OCI-LY7 (cell line): ENCODE measurements at regions not wholly inside any gene's neighbourhood (a gene's known extent, or its start where the extent isn't known, plus 50 kb on each side); places are given as distances from the start of the nearest gene placed in this dataset.

Experiments used
- BruUV-seq: library from RNA; stranded (reverse); fragments of 400-500 nt; replicated peaks from 2 replicates; lab custom pipeline; 2021; lab: Mats Ljungman, UMichigan
- CTCF ChIA-PET: fragments of 300-600 bp; sonication (Branson Sonifier 250); formaldehyde crosslinking; loops from one replicate; lab custom pipeline; 2022; ENCODE audit warnings: antibody characterized with exemption; ENCODE audit not compliant: unreplicated experiment; lab: Charles Lee
- POLR2A ChIA-PET: fragments of 300-600 bp; sonication (Branson Sonifier 250); formaldehyde crosslinking; loops from one replicate; lab custom pipeline; 2022; ENCODE audit warnings: antibody characterized with exemption; lab: Charles Lee
- DNase-seq: peaks from one replicate; pipeline ENCODE4 v3.0.0-alpha.2; 2015; ENCODE audit warnings: low spot score
- H2AFZ ChIP-seq: fragments of 200-600 bp; sonication (generic), shearing (Covaris generic); 2 replicates; pipeline ENCODE4 v1.6.1; 2014; ENCODE audit warnings: mild to moderate bottlenecking, antibody characterized with exemption, low read length, moderate library complexity
- H3K27ac ChIP-seq: fragments of 200-600 bp; sonication (generic); 2 replicates; pipeline ENCODE4 v1.5.1; 2014; ENCODE audit warnings: mixed run types, low read depth, mild to moderate bottlenecking, moderate library complexity, low read length, inconsistent platforms; ENCODE audit not compliant: poor library complexity, severe bottlenecking
- H3K36me3 ChIP-seq: fragments of 200-600 bp; sonication (generic); 2 replicates; pipeline ENCODE4 v1.6.1; 2014; ENCODE audit warnings: mild to moderate bottlenecking, antibody characterized with exemption, low read length, moderate library complexity, mixed read lengths; ENCODE audit not compliant: insufficient read depth
- H3K4me1 ChIP-seq: fragments of 200-600 bp; sonication (generic); 2 replicates; pipeline ENCODE4 v1.5.1; 2014; ENCODE audit warnings: mild to moderate bottlenecking, low read length; ENCODE audit not compliant: insufficient read depth, poor library complexity, severe bottlenecking
- H3K4me2 ChIP-seq: fragments of 200-600 bp; sonication (generic); 2 replicates; pipeline ENCODE4 v1.6.1; 2014; ENCODE audit warnings: mild to moderate bottlenecking, low read length
- H3K4me3 ChIP-seq: fragments of 200-600 bp; sonication (generic); 2 replicates; pipeline ENCODE4 v1.5.1; 2014; ENCODE audit warnings: mild to moderate bottlenecking, low read depth, low read length; ENCODE audit not compliant: poor library complexity, severe bottlenecking
- H3K79me2 ChIP-seq: fragments of 200-600 bp; sonication (generic); 2 replicates; pipeline ENCODE4 v1.6.1; 2016; ENCODE audit warnings: low read depth, mild to moderate bottlenecking, low read length, moderate library complexity, mixed read lengths; ENCODE audit not compliant: insufficient read depth
- H3K9me2 ChIP-seq: fragments of 200-600 bp; sonication (generic); 2 replicates; pipeline ENCODE4 v1.6.1; 2016; ENCODE audit warnings: mild to moderate bottlenecking, low read length, mixed read lengths; ENCODE audit not compliant: insufficient read depth
- H3K9me3 ChIP-seq: fragments of 200-600 bp; sonication (generic); 2 replicates; pipeline ENCODE4 v1.6.1; 2014; ENCODE audit warnings: mild to moderate bottlenecking, mixed run types, low read length, mixed read lengths
- H4K20me1 ChIP-seq: fragments of 200-600 bp; sonication (generic); 2 replicates; pipeline ENCODE4 v1.6.1; 2014; ENCODE audit warnings: mild to moderate bottlenecking, antibody characterized with exemption, low read length, moderate library complexity, mixed read lengths; ENCODE audit not compliant: insufficient read depth
- CTCF ChIP-seq: fragments of 200-600 bp; sonication (generic); conservative IDR thresholded peaks from 2 replicates; pipeline ENCODE4 v1.5.1; 2014; ENCODE audit warnings: mild to moderate bottlenecking, antibody characterized with exemption, low read length, moderate library complexity, mixed read lengths
- EZH2phosphoT487 ChIP-seq: fragments of 200-600 bp; sonication (generic); IDR thresholded peaks from 2 replicates; pipeline ENCODE4 v1.6.1; 2018; ENCODE audit warnings: low read depth, borderline replicate concordance, mild to moderate bottlenecking, mixed run types, antibody characterized with exemption, low read length, moderate library complexity, mixed read lengths
- intact Hi-C: fragments of 100-400 bp; cut with micrococcal nuclease; formaldehyde crosslinking; loops from one replicate; pipeline ENCODE4 v1.10.0; 2022; ENCODE audit not compliant: unreplicated experiment

GRCh38 chr5:136894070-136894469 lies 528.7 kb upstream of the TRPC7 start:
- Histone ChIP-seq H2AFZ (no peak overlapping the region), H3K9me2 (no peaks in the 10 kb centered on the region), H3K4me2 (no peak overlapping the region), H3K4me1 (no peaks in the 10 kb centered on the region), H3K79me2 (no peaks in the 10 kb centered on the region), H3K27ac (no peak overlapping the region), H3K9me3 (no peaks in the 10 kb centered on the region), H4K20me1 (no peaks in the 10 kb centered on the region), H3K36me3 (no peaks in the 10 kb centered on the region), H3K4me3 (no peak overlapping the region)
- no TSS peak for BruUV-seq
- DNase-seq: no peak
- ChIA-PET POLR2A (no interaction called here), CTCF (no interaction called here)
- intact Hi-C loops: no loop called here
- TF ChIP-seq EZH2phosphoT487: no peak
- TF ChIP-seq CTCF: no peak

- TF ChIP-seq EZH2phosphoT487 (no peak), CTCF (no peak)
- intact Hi-C loops: no loop called here
- BruUV-seq: no TSS peak
These were observed 526.7 kb upstream of the TRPC7 start for GRCh38 chr5:136892000-136892399.

GRCh38 chr5:136891175-136891972 lies 526.0 kb upstream of the TRPC7 start:
- H3K4me3 ChIP-seq: no peak overlapping the region
- ChIA-PET CTCF (no interaction called here), POLR2A (no interaction called here)
- H3K9me3 ChIP-seq: no peaks in the 10 kb centered on the region
- no peak overlapping the region for H3K4me2 ChIP-seq
- BruUV-seq: no TSS peak
- intact Hi-C loops: no loop called here
- H3K36me3 ChIP-seq: no peaks in the 10 kb centered on the region
- DNase-seq: no peak
- TF ChIP-seq CTCF: no peak
- no peak for TF ChIP-seq EZH2phosphoT487
- no peaks in the 10 kb centered on the region for H4K20me1 ChIP-seq
- no peak overlapping the region for H3K27ac ChIP-seq
- H3K9me2 ChIP-seq: no peaks in the 10 kb centered on the region
- no peak overlapping the region for H2AFZ ChIP-seq
- no peaks in the 10 kb centered on the region for H3K4me1 ChIP-seq
- H3K79me2 ChIP-seq: no peaks in the 10 kb centered on the region

More at GRCh38 chr5:136892000-136892399, 526.7 kb upstream of the TRPC7 start:
- H3K79me2 ChIP-seq: no peaks in the 10 kb centered on the region
- H3K9me2 ChIP-seq: no peaks in the 10 kb centered on the region
- no peak overlapping the region for H3K4me2 ChIP-seq
- CTCF ChIA-PET: no interaction called here
- no peak for DNase-seq
- H3K4me1 ChIP-seq: no peaks in the 10 kb centered on the region
- no peak overlapping the region for H3K4me3 ChIP-seq
- no peaks in the 10 kb centered on the region for H3K9me3 ChIP-seq
- POLR2A ChIA-PET: no interaction called here
- no peak overlapping the region for H3K27ac ChIP-seq
- no peak overlapping the region for H2AFZ ChIP-seq
- no peaks in the 10 kb centered on the region for H3K36me3 ChIP-seq
- no peaks in the 10 kb centered on the region for H4K20me1 ChIP-seq
